GM12878 (cell line): ENCODE measurements at regions not wholly inside any gene's neighbourhood (a gene's known extent, or its start where the extent isn't known, plus 50 kb on each side); places are given as distances from the start of the nearest gene placed in this dataset.

ENCODE experiments used
- ATAC-seq: fragments of 200-7000 bp; cut with Tn5 transposase; 3 replicates; pipeline ENCODE4 v1.9.1; 2020; ENCODE audit warnings: mild to moderate bottlenecking, moderate library complexity
- BruUV-seq: library from RNA; stranded (reverse); fragments of 400-500 nt; replicated peaks from 2 replicates; lab custom pipeline; 2021; lab: Mats Ljungman, UMichigan
- CTCF ChIA-PET: fragments of 300-600 bp; sonication (Branson Sonifier 250); formaldehyde crosslinking; extraction: SDS; loops from one replicate; lab custom pipeline; 2021; ENCODE audit warnings: inconsistent platforms; lab: Yijun Ruan, JAX
- POLR2A ChIA-PET: fragments of 350-600 bp; formaldehyde crosslinking; extraction: SDS; loops from one replicate; lab custom pipeline; 2021; ENCODE audit warnings: inconsistent platforms; lab: Charles Lee
- RAD21 ChIA-PET: fragments of 300-600 bp; sonication (Branson Sonifier 250); formaldehyde crosslinking; loops from one replicate; lab custom pipeline; 2023; ENCODE audit warnings: antibody characterized with exemption; ENCODE audit not compliant: unreplicated experiment; lab: Charles Lee
- SMC1A ChIA-PET: fragments of 300-600 bp; sonication (Branson Sonifier 250); formaldehyde crosslinking; loops from one replicate; lab custom pipeline; 2023; ENCODE audit not compliant: unreplicated experiment, uncharacterized antibody; lab: Charles Lee
- DNase-seq: peaks from one replicate; pipeline ENCODE4 v3.0.0-alpha.2; 2011; ENCODE audit warnings: low read depth, low spot score
- FAIRE-seq: peaks from 3 replicates; lab custom pipeline; 2011; peaks lifted over from hg19 to GRCh38; lab: Jason Lieb, UNC
- H2AFZ ChIP-seq: 2 replicates; pipeline ENCODE4 v1.6.0; 2011; ENCODE audit warnings: low read depth, low read length, control low read depth; ENCODE audit not compliant: control insufficient read depth
- H3K27ac ChIP-seq: 2 replicates; pipeline ENCODE4 v1.5.1; 2011; ENCODE audit warnings: control low read depth; ENCODE audit not compliant: control insufficient read depth, insufficient read depth
- H3K27me3 ChIP-seq, 2 experiments: replicated peaks in 1 of 2; 2 replicates each; pipeline versions ENCODE4 v1.6.0 to v1.6.1; 2011; ENCODE audit warnings: low read length in 1 of 2; ENCODE audit not compliant: control insufficient read depth in 2 of 2, insufficient read depth in 2 of 2
- H3K36me3 ChIP-seq, 2 experiments: 2 replicates each; pipeline ENCODE4 v1.5.1; 2011; ENCODE audit warnings: low read length in 1 of 2; ENCODE audit not compliant: control insufficient read depth in 2 of 2, insufficient read depth in 2 of 2
- H3K4me1 ChIP-seq: 2 replicates; pipeline ENCODE4 v1.6.1; 2011; ENCODE audit warnings: mild to moderate bottlenecking, low read length, moderate library complexity, mixed read lengths; ENCODE audit not compliant: control insufficient read depth, insufficient read depth
- H3K4me2 ChIP-seq: 2 replicates; pipeline ENCODE4 v1.6.0; 2011; ENCODE audit warnings: control low read depth; ENCODE audit not compliant: control insufficient read depth, insufficient read depth
- H3K4me3 ChIP-seq: fragments of 200-600 bp; sonication (generic); 2 replicates; pipeline ENCODE4 v1.5.1; 2016
- H3K79me2 ChIP-seq: 2 replicates; pipeline ENCODE4 v1.6.0; 2011; ENCODE audit warnings: low read length; ENCODE audit not compliant: control insufficient read depth, insufficient read depth
- H3K9ac ChIP-seq: 2 replicates; pipeline ENCODE4 v1.8.0; 2011; ENCODE audit warnings: low read length, control low read depth, mixed read lengths; ENCODE audit not compliant: control insufficient read depth, insufficient read depth
- H3K9me3 ChIP-seq: replicated peaks from 3 replicates; pipeline ENCODE4 v1.5.1; 2011; ENCODE audit warnings: mild to moderate bottlenecking, low read length; ENCODE audit not compliant: control insufficient read depth, insufficient read depth
- H4K20me1 ChIP-seq: 2 replicates; pipeline ENCODE4 v1.6.0; 2011; ENCODE audit not compliant: control insufficient read depth, insufficient read depth
- CBFB ChIP-seq: IDR thresholded peaks from 2 replicates; pipeline ENCODE4 v1.6.1; 2016; ENCODE audit warnings: antibody characterized with exemption, low read depth
- E2F8 ChIP-seq: fragments of 450-650 bp; IDR thresholded peaks from 2 replicates; pipeline ENCODE4 v1.6.1; 2018; ENCODE audit warnings: mild to moderate bottlenecking, low read depth, moderate library complexity; ENCODE audit not compliant: partially characterized antibody
- ESRRA ChIP-seq: IDR thresholded peaks from 2 replicates; pipeline ENCODE4 v1.6.1; 2012; ENCODE audit warnings: mild to moderate bottlenecking, low read length, improper control_type of control experiment
- HDAC6 ChIP-seq: fragments of 200-600 bp; sonication (generic); IDR thresholded peaks from one replicate; pipeline ENCODE4 v1.8.0; 2017; ENCODE audit warnings: antibody characterized with exemption; ENCODE audit not compliant: unreplicated experiment
- JUND ChIP-seq: IDR thresholded peaks from 2 replicates; pipeline ENCODE4 v1.6.1; 2012; ENCODE audit warnings: low read depth, mild to moderate bottlenecking, low read length, improper control_type of control experiment, moderate library complexity
- NBN ChIP-seq: fragments of 450-650 bp; IDR thresholded peaks from 2 replicates; pipeline ENCODE4 v1.6.1; 2016
- NFXL1 ChIP-seq: fragments of 450-650 bp; IDR thresholded peaks from 2 replicates; pipeline ENCODE4 v1.6.1; 2017; ENCODE audit warnings: antibody characterized with exemption, mild to moderate bottlenecking, borderline replicate concordance
- POLR2AphosphoS5 ChIP-seq: IDR thresholded peaks from 2 replicates; pipeline ENCODE4 v1.6.1; 2011; ENCODE audit warnings: mild to moderate bottlenecking, low read length, inconsistent platforms
- RB1 ChIP-seq: fragments of 450-650 bp; formaldehyde crosslinking; IDR thresholded peaks from 2 replicates; pipeline ENCODE4 v1.6.1; 2017; ENCODE audit warnings: mild to moderate bottlenecking, borderline replicate concordance
- RELB ChIP-seq: fragments of 450-650 bp; IDR thresholded peaks from 2 replicates; pipeline ENCODE4 v1.6.1; 2017; ENCODE audit warnings: low read depth, mild to moderate bottlenecking, moderate library complexity
- SMAD5 ChIP-seq: IDR thresholded peaks from 2 replicates; pipeline ENCODE4 v1.6.1; 2016; ENCODE audit warnings: antibody characterized with exemption, low read depth
- ZNF217 ChIP-seq: fragments of 450-650 bp; IDR thresholded peaks from 2 replicates; pipeline ENCODE4 v1.6.1; 2017; ENCODE audit warnings: antibody characterized with exemption, mild to moderate bottlenecking
- in situ Hi-C: fragments of 300-500 bp; cut with MboI; formaldehyde crosslinking; loops from 9 replicates; pipeline ENCODE4 v1.14.3; 2018; ENCODE audit warnings: mixed read lengths
- intact Hi-C: fragments of 100-400 bp; cut with micrococcal nuclease; formaldehyde crosslinking; loops from one replicate; pipeline ENCODE4 v1.14.2; 2022; ENCODE audit not compliant: unreplicated experiment
- TF ChIP-seq, protein P1 (sequence below): fragments of 450-650 bp; IDR thresholded peaks from 2 replicates; pipeline ENCODE4 v1.6.1; 2017; ENCODE audit warnings: borderline replicate concordance

DNA sequence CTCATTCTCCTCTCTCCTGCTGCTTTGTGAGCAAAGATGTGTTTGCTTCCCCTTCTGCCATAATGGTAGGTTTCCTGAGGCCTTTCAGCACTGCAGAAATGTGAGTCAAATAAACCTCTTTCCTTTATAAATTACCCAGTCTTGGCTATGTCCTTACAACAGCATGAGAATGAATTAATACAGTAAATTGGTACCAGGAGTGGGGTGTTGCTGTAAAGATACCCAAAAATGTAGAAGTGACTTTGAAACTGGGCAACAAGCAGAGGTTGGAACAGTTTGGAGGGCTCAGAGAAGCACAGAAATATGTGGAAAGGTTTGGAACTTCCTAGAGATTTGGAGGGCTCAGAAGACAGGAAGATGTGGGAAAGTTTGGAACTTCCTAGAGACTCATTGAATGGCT lies 388.7 kb upstream of the GHITM start:
- CTCF ChIA-PET: no interaction called here
- H3K9ac ChIP-seq: no peak overlapping the region
- H3K9me3 ChIP-seq: peaks cover 4% of the 10 kb centered on the region; the same call in 2 of the 3 replicates
- TF ChIP-seq POLR2AphosphoS5: no peak
- no peak for TF ChIP-seq RELB
- no peak for TF ChIP-seq JUND
- TF ChIP-seq ESRRA: no peak
- TF ChIP-seq CBFB: no peak
- TF ChIP-seq NBN: no peak
- TF ChIP-seq, protein P1, sequence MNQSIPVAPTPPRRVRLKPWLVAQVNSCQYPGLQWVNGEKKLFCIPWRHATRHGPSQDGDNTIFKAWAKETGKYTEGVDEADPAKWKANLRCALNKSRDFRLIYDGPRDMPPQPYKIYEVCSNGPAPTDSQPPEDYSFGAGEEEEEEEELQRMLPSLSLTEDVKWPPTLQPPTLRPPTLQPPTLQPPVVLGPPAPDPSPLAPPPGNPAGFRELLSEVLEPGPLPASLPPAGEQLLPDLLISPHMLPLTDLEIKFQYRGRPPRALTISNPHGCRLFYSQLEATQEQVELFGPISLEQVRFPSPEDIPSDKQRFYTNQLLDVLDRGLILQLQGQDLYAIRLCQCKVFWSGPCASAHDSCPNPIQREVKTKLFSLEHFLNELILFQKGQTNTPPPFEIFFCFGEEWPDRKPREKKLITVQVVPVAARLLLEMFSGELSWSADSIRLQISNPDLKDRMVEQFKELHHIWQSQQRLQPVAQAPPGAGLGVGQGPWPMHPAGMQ: no peak
- no peak for TF ChIP-seq SMAD5
- no peak for TF ChIP-seq E2F8
- TF ChIP-seq HDAC6: no peak
- TF ChIP-seq NFXL1: no peak
- TF ChIP-seq RB1: no peak
- no peak for TF ChIP-seq ZNF217
- TF ChIP-seq, all 136 proteins: peak for 0
- Histone ChIP-seq H3K4me2 (no peak overlapping the region), H3K4me1 (no peaks in the 10 kb centered on the region), H3K79me2 (no peaks in the 10 kb centered on the region), H3K27me3 (no peaks in the 10 kb centered on the region), H2AFZ (no peak overlapping the region), H3K4me3 (no peak overlapping the region), H4K20me1 (no peaks in the 10 kb centered on the region), H3K27ac (no peak overlapping the region), H3K36me3 (no peaks in the 10 kb centered on the region)
- ATAC-seq (no peak), DNase-seq (no peak), FAIRE-seq (no peak)
- RAD21 ChIA-PET: no interaction called here
- SMC1A ChIA-PET: no interaction called here
- POLR2A ChIA-PET: no interaction called here
- in situ Hi-C loops (no loop called here), intact Hi-C loops (no loop called here)
- no TSS peak for BruUV-seq
